Liver (tissue), 3 donors: ENCODE measurements at regions not wholly inside any gene's neighbourhood (a gene's known extent, or its start where the extent isn't known, plus 50 kb on each side); places are given as distances from the start of the nearest gene placed in this dataset.

ENCODE experiments used
- RAD21 ChIP-seq, 2 donors: IDR thresholded peaks; 2 replicates each; pipeline ENCODE4 v1.6.1; 2016; ENCODE audit warnings: antibody characterized with exemption in 2 of 2, mild to moderate bottlenecking in 2 of 2
- SP1 ChIP-seq: IDR thresholded peaks from 2 replicates; pipeline ENCODE4 v1.6.1; 2018; ENCODE audit warnings: antibody characterized with exemption, mild to moderate bottlenecking
- TAF1 ChIP-seq: conservative IDR thresholded peaks from 2 replicates; pipeline ENCODE4 v1.6.1; 2016; ENCODE audit warnings: antibody characterized with exemption, mild to moderate bottlenecking
- YY1 ChIP-seq: IDR thresholded peaks from 2 replicates; pipeline ENCODE4 v1.6.1; 2016; ENCODE audit warnings: antibody characterized with exemption, mild to moderate bottlenecking
- TF ChIP-seq, protein P1 (sequence below): fragments of 150-350 bp; IDR thresholded peaks from 2 replicates; pipeline ENCODE4 v1.5.1; 2017; ENCODE audit warnings: improper control_type of control experiment, low read depth, low read length; ENCODE audit not compliant: missing input control
- donor health status: healthy.
- donor health status: healthy.

DNA sequence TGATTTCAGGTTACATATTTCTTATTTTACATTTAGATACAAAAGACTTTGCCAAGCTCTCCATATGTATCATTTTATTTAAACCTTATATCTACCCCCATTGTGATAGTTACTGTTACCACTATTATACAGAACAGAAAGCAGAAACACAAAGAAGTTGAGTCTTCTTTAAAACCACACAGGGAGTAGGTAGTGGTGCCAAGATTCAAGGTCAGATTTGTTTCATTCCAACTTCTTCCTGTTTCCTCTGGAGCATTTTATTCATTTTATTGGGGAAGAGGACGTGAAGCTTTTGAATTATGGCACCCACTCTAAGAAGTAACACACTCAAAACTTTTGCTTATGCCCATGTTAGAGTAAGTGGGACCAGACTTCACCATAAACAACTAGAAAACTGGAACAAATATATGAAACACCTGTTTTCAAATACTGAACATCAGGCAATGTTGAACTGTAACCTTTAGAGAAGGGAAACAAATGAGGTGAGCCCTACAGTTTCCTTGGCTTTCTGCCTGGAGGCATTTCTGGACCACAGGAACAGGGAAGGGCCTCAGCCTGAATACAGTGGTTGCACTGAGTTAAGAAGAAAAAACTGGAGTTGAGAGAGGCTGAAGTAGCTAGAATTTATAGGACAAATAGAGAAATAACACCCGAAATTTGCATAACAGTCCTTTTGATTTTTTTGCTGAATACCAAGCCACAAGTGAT lies 160.4 kb upstream of the SSTR1 start:
- TF ChIP-seq, protein P1, sequence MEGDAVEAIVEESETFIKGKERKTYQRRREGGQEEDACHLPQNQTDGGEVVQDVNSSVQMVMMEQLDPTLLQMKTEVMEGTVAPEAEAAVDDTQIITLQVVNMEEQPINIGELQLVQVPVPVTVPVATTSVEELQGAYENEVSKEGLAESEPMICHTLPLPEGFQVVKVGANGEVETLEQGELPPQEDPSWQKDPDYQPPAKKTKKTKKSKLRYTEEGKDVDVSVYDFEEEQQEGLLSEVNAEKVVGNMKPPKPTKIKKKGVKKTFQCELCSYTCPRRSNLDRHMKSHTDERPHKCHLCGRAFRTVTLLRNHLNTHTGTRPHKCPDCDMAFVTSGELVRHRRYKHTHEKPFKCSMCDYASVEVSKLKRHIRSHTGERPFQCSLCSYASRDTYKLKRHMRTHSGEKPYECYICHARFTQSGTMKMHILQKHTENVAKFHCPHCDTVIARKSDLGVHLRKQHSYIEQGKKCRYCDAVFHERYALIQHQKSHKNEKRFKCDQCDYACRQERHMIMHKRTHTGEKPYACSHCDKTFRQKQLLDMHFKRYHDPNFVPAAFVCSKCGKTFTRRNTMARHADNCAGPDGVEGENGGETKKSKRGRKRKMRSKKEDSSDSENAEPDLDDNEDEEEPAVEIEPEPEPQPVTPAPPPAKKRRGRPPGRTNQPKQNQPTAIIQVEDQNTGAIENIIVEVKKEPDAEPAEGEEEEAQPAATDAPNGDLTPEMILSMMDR = no peak
- TF ChIP-seq SP1 (no peak), YY1 (no peak), RAD21 (IDR thresholded peaks at IDR 0.05) (no peak), TAF1 (no peak)
